ENCODE measurements at regions not wholly inside any gene's neighbourhood (a gene's known extent, or its start where the extent isn't known, plus 50 kb on each side); places are given as distances from the start of the nearest gene placed in this dataset.

DNA sequence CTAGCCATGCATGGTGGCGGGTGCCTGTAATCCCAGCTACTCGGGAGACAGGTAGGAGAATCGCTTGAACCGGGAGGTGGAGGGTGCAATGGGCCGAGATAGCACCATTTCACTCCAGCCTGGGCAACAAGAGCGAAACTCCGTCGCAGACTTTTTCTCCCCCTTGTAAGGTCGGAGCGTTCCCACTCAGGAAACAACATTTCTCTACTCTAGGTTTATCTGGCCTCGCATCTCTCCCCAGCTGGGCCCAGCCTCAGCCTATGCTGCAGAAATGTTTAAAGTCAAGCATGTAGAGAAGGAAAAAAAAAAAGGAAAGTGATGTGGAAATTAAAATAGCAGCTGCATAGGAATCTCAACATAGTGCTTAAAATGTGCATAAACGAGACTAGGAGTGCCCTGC, 172.3 kb downstream of the TRIM27 start:
- TF ChIP-seq CTCF (IDR thresholded peaks at IDR 0.05; ENCODE audit: insufficient read depth, low read length, poor library complexity, severe bottlenecking) (no peak), EZH2phosphoT487 (conservative IDR thresholded peaks at IDR 0.05; ENCODE audit: low read length) (no peak)
